ENCODE measurements at regions not wholly inside any gene's neighbourhood (a gene's known extent, or its start where the extent isn't known, plus 50 kb on each side); places are given as distances from the start of the nearest gene placed in this dataset.

DNA sequence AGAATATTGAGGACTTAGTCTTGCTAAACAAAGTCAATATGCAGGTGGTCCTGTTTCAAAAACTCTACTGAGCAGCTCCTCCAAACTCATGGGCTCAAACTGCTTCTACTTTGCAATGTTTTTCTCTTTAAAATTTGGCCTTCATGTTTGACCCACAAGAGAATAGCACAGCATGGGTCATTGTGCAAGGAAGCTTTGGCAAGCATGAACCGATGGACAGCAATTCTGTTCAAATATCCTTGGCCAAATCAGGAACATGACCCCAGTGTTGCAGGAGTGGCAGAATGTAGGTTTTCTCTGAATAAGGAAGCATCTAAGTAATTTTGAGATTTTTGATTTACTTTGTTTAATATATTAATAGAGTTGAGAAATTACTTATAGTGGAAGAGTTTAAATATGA is 477.9 kb downstream of the KCNJ3 start:
- TF ChIP-seq, protein P1, sequence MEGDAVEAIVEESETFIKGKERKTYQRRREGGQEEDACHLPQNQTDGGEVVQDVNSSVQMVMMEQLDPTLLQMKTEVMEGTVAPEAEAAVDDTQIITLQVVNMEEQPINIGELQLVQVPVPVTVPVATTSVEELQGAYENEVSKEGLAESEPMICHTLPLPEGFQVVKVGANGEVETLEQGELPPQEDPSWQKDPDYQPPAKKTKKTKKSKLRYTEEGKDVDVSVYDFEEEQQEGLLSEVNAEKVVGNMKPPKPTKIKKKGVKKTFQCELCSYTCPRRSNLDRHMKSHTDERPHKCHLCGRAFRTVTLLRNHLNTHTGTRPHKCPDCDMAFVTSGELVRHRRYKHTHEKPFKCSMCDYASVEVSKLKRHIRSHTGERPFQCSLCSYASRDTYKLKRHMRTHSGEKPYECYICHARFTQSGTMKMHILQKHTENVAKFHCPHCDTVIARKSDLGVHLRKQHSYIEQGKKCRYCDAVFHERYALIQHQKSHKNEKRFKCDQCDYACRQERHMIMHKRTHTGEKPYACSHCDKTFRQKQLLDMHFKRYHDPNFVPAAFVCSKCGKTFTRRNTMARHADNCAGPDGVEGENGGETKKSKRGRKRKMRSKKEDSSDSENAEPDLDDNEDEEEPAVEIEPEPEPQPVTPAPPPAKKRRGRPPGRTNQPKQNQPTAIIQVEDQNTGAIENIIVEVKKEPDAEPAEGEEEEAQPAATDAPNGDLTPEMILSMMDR (IDR thresholded peaks at IDR 0.05; ENCODE audit: partially characterized antibody, unreplicated experiment) = no peak
- Mint-ChIP-seq H3K4me3 (ENCODE audit: unreplicated experiment) (no peak overlapping the region), H3K9me3 (ENCODE audit: unreplicated experiment) (peaks cover 1% of the 10 kb centered on the region), H3K4me1 (ENCODE audit: low read depth, unreplicated experiment) (peaks cover under 1% of the 10 kb centered on the region), H3K27me3 (ENCODE audit: unreplicated experiment) (no peaks in the 10 kb centered on the region), H3K27ac (ENCODE audit: unreplicated experiment) (no peak overlapping the region), H3K36me3 (ENCODE audit: unreplicated experiment) (no peaks in the 10 kb centered on the region)
- DNase-seq = no peak

DNA sequence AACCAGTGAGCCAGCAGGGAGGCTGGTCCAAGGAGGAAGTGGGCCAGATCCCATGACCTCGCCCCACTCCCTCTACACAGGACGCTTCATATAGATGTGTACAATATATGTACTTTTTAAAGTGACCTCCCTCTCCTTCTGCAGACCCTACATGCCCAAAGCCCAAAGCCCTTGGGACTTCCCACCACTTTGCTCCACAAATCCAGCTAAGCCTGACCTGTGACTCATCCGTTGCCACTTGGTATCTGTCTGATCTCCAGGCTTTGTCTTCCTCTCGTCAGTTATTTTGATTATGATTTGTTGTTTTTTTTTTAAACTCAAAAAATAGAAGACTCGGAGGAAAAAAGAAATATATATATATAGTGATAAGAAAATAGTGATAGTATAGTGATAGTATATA is 470.8 kb downstream of the KCNJ3 start:
- TF ChIP-seq, protein P1 (IDR thresholded peaks at IDR 0.05; ENCODE audit: partially characterized antibody, unreplicated experiment) = no peak
- peaks cover 1% of the 10 kb centered on the region for H3K9me3 Mint-ChIP-seq (ENCODE audit: unreplicated experiment)
- H3K4me3 Mint-ChIP-seq (ENCODE audit: unreplicated experiment) = no peak overlapping the region
- H3K27me3 Mint-ChIP-seq (ENCODE audit: unreplicated experiment) = peaks cover 2% of the 10 kb centered on the region
- no peaks in the 10 kb centered on the region for H3K36me3 Mint-ChIP-seq (ENCODE audit: unreplicated experiment)
- no peak overlapping the region for H3K27ac Mint-ChIP-seq (ENCODE audit: unreplicated experiment)
- DNase-seq = peak; percentile 22
- peaks cover 4% of the 10 kb centered on the region for H3K4me1 Mint-ChIP-seq (ENCODE audit: low read depth, unreplicated experiment)

DNA sequence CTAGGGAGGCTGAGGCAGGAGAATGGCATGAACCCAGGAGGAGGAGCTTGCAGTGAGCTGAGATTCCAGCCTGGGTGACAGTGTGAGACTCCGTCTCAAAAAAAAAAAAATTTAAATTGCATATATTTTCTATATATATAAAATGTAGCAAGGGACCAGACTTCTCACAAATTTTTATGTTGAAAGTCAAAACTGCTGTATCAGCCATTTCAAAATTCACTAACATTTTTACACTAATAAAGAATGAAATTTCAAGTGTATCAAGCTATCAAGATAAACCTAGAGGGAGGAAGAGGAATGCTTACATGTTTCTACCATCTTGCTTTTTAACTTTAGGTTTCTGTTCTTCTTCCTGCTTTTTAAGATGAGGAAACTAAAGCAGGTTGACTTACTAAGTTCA is 464.0 kb downstream of the KCNJ3 start:
- H3K27me3 Mint-ChIP-seq (ENCODE audit: unreplicated experiment) = peaks cover 2% of the 10 kb centered on the region
- H3K36me3 Mint-ChIP-seq (ENCODE audit: unreplicated experiment) = no peaks in the 10 kb centered on the region
- H3K27ac Mint-ChIP-seq (ENCODE audit: unreplicated experiment) = no peak overlapping the region
- H3K4me1 Mint-ChIP-seq (ENCODE audit: low read depth, unreplicated experiment) = peaks cover 2% of the 10 kb centered on the region
- no peaks in the 10 kb centered on the region for H3K9me3 Mint-ChIP-seq (ENCODE audit: unreplicated experiment)
- TF ChIP-seq, protein P1 (IDR thresholded peaks at IDR 0.05; ENCODE audit: partially characterized antibody, unreplicated experiment) = no peak
- DNase-seq = no peak
- no peak overlapping the region for H3K4me3 Mint-ChIP-seq (ENCODE audit: unreplicated experiment)

DNA sequence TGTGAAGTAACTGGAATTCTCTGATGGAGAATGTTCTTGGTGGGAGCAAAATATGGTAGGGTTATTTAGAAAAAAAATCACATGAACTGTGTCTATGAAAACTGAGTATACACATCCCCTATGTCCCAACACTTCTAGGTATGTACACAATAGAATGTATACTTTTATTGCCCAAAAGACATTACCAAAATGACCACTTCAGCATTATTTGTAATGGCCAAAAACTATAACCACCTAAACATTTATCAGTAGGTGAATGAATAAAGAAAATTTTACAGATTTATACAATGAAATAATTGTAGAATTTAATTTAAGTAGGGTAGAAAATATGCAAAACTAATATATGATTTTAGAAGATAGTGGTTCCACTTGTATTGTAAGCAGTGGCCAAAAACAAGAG is 462.8 kb downstream of the KCNJ3 start:
- Mint-ChIP-seq H3K27ac (ENCODE audit: unreplicated experiment) (no peak overlapping the region), H3K27me3 (ENCODE audit: unreplicated experiment) (peaks cover 2% of the 10 kb centered on the region), H3K4me3 (ENCODE audit: unreplicated experiment) (no peak overlapping the region), H3K36me3 (ENCODE audit: unreplicated experiment) (no peaks in the 10 kb centered on the region), H3K4me1 (ENCODE audit: low read depth, unreplicated experiment) (peaks cover 2% of the 10 kb centered on the region), H3K9me3 (ENCODE audit: unreplicated experiment) (no peaks in the 10 kb centered on the region)
- TF ChIP-seq, protein P1 (IDR thresholded peaks at IDR 0.05; ENCODE audit: partially characterized antibody, unreplicated experiment) = no peak
- DNase-seq = no peak

DNA sequence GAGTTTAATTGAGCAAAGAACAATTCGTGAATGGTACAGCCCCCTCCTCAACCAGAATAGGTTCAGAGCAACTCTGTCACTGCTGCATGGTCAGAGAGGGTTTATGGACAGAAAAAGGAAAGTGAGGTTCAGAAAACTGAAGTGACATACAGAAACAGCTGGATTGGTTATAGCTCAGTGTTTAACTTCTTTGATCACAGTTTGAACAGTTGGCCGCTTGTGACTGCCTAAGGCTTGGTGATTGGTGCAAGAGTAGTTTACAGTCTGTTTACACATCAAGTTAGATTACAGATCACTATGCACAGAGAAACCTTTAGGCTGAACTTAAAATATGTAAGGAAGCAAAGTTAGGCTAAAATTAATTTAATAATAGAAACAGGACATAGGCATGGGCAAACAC is 459.2 kb downstream of the KCNJ3 start:
- no peak for DNase-seq
- Mint-ChIP-seq H3K9me3 (ENCODE audit: unreplicated experiment) (no peaks in the 10 kb centered on the region), H3K4me3 (ENCODE audit: unreplicated experiment) (no peak overlapping the region), H3K36me3 (ENCODE audit: unreplicated experiment) (no peaks in the 10 kb centered on the region), H3K27ac (ENCODE audit: unreplicated experiment) (no peak overlapping the region), H3K4me1 (ENCODE audit: low read depth, unreplicated experiment) (peaks cover 4% of the 10 kb centered on the region), H3K27me3 (ENCODE audit: unreplicated experiment) (no peaks in the 10 kb centered on the region)
- TF ChIP-seq, protein P1 (IDR thresholded peaks at IDR 0.05; ENCODE audit: partially characterized antibody, unreplicated experiment) = no peak

All from glutamatergic neuron (in vitro differentiated cells).